ENCODE measurements at regions not wholly inside any gene's neighbourhood (a gene's known extent, or its start where the extent isn't known, plus 50 kb on each side); places are given as distances from the start of the nearest gene placed in this dataset.
"Not testable (repeated sequence)": the region's sequence is repeated elsewhere in the genome, so short reads cannot be mapped to it uniquely, and the experiment has no call there.

DNA sequence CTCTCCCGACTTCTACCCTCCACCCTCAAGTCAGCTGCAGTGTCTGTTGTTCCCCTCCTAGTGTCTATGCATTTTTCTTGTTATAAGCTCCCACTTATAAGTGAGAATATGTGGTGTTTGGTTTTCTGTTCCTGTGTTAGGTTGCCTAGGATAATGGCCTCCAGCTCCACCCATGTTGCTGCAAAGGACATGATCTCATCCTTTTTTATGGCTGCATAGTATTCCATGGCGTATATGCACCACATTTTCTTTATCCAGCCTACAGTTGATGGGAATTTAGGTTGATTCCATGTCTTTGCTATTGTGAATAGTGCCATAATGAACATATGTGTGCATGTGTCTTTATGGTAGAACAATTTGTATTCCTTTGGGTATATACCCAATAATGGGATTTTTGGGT, 80.7 kb downstream of the SPTSSA start:
- not testable (repeated sequence) for DNase-seq (ENCODE audit: low read depth in 2 of 2)

DNA sequence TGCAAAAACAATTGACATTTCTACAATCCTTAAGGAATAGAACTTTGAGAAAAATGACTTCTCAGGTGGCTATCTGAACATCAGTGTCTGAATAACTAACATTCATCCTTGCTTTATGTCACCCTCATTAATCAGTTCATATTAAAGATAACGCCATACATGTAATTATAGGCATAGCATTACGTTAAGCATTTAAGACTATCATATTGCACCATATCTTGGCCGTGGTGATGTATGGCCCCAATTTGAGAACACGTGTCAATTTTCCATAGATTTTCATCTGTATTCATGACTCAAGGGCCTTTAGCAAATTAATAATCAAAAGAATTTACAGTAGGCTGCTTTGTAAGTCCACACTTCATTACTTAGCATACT, 81.6 kb downstream of the SPTSSA start:
- DNase-seq (ENCODE audit: low read depth in 2 of 2) = no peak

- DNase-seq (ENCODE audit: low read depth in 2 of 2) = no peak
Observed at GRCh38 chr14:34379816-34380470, 82.1 kb downstream of the SPTSSA start.

- DNase-seq (ENCODE audit: low read depth in 2 of 2) = no peak
Observed at GRCh38 chr14:34376649-34377267, 85.3 kb downstream of the SPTSSA start.

GRCh38 chr14:34374998-34375740, 86.9 kb downstream of the SPTSSA start:
- no peak for DNase-seq (ENCODE audit: low read depth in 2 of 2)

GRCh38 chr14:34373191-34373590, 88.8 kb downstream of the SPTSSA start:
- DNase-seq (ENCODE audit: low read depth in 2 of 2) = no peak

DNA sequence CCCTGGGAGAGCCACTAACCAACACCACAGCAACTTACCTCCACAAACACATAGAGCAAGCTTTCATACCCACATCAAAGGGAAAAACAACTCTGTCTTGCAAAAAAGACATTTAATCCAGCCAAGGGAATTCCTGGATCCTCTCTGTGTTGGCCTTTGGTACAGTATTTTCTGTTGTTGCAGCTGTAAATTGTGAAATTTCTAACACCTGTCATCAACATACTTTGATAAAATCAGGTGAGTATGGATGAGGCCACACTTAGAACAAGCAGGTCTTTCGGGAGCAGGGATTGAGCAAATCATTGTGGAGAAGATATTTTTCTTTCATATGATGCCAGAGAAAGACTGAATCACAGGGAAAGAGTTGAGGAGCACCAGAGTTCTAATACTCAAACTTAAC, 89.3 kb downstream of the SPTSSA start:
- DNase-seq (ENCODE audit: low read depth in 2 of 2) = no peak

DNA sequence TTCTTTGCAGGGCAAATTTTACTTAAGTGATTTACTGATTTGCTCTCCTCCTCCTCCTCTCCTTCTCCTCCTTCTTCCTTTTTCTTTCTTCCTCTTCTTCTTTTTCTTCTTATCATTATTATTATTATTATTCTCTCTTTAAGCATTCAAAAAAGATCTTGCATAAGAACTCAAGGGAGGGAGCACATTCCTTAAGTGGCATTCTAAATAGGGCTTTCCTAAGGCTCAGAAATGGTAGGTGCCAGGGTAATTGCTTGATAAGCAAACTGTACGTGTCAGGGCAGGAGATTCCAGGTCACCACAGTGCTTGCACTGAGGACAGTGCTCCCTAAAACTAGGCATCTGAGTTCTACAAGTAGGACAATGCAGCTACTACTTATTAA, 92.4 kb downstream of the SPTSSA start:
- no peak for DNase-seq (ENCODE audit: low read depth in 2 of 2)

DNA sequence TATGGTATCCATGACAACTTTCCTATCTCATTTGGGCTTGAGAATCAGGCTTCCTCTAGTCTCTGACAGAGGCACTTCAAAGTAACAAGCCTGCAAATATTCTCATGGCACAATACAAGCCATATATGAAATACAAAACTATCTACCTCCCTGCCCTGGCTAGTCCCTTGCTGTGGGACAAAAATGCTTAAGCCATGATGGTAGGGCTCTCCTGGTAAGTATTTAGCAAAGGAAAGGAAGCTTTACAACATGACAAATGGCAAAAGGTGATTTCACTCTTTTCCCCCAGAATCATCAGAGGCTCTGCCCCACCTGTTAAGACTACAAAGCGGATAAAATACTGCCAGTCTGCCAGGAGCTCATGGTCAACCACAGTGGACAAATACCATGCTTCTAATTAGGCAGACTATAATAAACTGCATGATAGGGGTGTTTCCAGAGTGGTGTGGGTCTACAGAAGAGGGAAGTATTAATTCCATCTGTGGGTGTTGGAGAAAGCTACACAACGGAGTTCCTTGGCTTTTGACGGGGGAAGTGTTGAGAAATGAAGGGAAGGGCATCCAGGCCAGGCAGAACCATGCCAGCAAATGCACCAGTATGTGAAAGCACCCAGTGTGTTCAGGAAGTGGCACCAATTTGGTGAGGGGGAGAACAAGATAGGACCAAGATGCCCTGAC, 92.9 kb downstream of the SPTSSA start:
- DNase-seq (ENCODE audit: low read depth in 2 of 2) = no peak

DNA sequence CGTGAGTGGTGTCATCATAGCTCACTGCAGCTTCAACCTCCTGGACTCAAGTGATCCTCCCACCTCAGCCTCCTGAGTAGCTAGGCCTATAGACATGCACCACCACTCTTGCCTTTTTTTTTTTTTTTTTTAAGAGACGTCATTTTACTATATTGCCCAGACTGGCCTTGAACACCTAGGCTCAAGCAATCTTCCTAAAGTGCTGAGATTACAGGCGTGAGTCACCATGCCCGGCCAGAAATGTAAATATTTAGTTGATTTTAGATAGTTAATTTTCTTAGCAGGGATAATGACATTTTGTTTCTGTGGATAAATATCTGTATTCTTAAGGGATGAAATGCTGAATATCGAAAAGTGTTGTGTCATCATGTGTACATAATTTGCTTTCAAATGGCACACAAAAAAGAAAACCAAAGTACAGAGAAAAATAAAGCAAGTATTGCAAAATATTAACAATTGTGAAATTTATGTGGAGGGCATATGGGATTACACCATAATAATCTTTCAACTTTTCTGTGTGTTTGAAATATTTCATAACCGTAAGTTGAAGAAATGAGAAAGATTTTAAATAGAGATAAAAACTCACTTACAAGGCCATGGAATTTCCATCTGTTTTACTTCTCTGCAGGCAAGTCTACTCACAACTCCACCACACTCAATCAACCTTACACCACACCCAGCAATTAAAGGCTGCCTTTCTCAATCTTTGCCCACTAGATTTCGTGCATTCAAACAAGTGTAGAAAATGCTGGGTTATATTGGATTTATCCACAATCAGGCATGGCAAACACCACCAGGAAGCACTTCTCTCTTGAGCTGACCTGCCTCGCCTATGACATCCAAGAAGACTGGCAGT, 93.7 kb downstream of the SPTSSA start:
- DNase-seq (ENCODE audit: low read depth in 2 of 2) = no peak

DNA sequence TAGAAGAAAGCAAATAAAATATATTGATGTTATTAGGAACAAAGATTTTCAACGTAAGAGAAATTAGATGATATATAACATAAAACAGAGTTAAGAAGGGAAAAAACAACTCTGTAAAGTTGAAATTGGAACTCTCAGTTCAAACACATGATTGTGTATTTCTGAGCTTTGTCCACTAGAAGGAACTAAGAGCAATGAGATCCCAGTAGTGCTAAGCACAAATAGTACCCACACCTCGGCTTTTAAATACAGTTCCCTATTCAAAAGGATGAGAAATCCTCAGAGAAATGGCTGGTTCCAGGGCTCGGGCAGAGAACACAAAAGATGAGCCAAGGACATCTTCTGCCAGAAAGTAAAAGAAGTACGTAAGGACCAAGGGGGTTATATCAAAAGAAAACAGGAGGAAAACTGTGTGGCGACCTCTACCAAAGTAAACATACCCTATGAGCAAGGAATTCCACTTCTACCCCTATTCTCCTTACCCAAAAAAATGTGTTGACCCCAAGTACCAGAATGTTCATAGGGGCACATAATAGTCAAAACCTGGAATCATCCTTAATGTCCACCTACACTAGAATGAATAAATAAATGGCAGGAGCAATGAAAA, 96.6 kb downstream of the SPTSSA start:
- no peak for DNase-seq (ENCODE audit: low read depth in 2 of 2)

DNA sequence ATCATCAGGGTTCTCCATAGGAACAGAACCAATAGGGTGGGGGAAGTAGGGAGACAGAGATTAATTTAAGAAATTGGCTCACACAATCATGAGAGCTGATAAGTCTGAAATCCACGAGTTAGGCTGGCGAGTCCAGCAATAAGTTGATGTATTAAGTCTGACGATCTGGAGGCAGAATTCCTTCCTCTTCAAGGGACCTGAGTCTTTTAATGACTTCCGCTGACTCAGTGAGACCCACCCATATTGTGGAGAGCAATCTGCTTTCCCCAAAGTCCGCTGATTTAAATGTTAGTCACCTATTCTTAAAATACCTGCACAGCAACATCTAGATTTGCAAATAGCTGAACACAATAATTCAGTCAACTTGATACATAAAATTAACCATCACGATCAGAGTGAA, 97.8 kb downstream of the SPTSSA start:
- DNase-seq (ENCODE audit: low read depth in 2 of 2) = no peak

DNA sequence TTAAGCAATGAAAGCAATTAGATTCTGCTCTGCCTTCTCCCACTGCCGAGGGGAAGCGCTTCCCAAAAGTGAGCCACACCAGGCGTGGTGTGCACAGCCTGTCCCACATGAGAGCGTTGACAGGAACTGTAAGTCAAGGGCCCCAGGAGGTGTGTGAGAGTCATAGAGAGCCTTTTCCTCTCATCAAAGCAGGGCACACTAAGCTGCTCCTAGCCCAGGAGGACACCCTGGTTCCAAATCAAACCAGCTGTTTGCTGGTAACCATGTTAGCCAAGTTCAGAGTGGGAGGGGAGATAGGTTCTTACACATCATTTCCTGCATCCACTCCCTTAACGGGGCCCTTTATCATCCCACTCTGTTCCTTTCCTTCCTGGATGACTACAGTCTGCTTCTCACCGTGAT, 98.3 kb downstream of the SPTSSA start:
- no peak for DNase-seq (ENCODE audit: low read depth in 2 of 2)

GRCh38 chr14:34362641-34363251, 99.3 kb downstream of the SPTSSA start:
- DNase-seq (ENCODE audit: low read depth in 2 of 2) = no peak

GRCh38 chr14:34361504-34362011, 100.5 kb downstream of the SPTSSA start:
- no peak for DNase-seq (ENCODE audit: low read depth in 2 of 2)

DNA sequence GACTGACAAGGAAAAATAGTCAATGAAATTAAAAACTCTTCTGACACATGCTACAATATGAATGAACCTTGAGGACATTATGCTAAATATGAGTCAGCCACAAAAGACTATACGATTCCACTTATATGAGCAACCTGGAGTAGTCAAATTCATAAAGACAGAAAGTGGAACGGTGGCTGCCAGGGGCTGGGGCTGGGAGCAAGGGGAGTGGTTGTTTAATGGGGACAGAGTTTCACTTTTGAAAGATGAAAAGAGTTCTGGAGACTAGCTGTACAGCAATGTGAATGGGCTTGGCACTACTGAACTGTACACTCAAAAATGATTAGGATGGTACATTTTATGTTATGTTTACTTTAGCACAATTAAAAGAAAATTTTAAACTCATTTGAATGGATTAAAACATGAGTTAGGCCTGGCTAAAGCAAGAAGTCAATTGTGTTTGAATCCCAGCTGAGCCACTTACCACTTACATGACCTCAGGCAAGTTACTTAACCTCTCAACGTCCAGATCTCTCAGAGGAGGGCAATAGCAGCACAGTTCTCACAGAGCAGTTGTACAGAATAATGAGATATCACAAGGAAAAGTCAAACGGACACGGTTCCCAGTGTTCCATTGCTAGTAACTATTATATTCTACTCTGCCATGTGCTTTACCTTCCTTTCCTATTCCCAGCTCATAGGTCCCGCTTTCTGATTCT, 102.5 kb downstream of the SPTSSA start:
- DNase-seq (ENCODE audit: low read depth in 2 of 2) = no peak

DNA sequence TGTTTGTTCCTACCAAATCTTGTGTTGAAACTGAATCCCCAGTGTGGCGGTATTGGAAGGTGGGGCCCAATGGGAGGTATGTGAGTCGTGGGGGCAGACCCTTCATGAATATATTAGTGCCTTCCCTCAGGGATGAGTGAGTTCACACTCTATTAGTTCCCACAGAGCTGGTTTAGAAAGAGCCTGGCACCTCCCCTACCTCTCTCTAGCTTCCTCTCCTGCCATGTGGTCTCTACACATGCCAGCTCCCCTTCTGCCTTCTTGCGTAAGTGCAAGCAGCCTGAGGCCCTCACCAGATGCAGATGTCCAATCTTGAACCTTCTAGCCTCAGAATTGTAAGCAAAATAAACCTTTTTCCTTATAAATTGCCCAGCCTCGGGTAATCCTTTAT, 105.8 kb downstream of the SPTSSA start:
- no peak for DNase-seq (ENCODE audit: low read depth in 2 of 2)

GRCh38 chr14:34355584-34356263, 106.3 kb downstream of the SPTSSA start:
- no peak for DNase-seq (ENCODE audit: low read depth in 2 of 2)

DNA sequence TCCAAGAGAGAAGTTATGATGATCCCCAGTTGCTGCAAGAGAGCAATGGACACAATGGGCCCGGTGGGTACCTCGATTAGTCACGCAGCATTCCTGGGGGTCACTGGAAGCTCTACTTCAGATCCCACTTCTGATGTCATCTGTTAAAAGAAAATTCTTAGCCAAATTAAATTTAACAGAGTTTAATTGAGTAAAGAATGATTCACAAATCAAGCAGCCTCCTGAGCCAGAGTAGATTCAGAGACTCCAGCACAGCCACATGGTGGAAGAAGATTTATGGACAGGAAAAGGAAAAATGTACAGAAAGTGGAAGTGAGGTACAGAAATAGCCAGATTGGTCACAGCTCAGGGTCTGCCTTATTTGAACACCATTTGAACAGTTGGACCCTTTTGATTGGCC, 107.5 kb downstream of the SPTSSA start:
- no peak for DNase-seq (ENCODE audit: low read depth in 2 of 2)

All from stimulated activated CD8-positive, alpha-beta memory T cell treated with anti-CD3 and anti-CD28 coated beads, Interleukin-2, amount 100 ng/mL, for 48 hours (primary cell).